Keratinocyte (primary cell): ENCODE measurements at regions not wholly inside any gene's neighbourhood (a gene's known extent, or its start where the extent isn't known, plus 50 kb on each side); places are given as distances from the start of the nearest gene placed in this dataset.

Source experiments
- DNase-seq: peaks from one replicate; pipeline ENCODE4 v3.0.0-alpha.2; 2011; ENCODE audit warnings: low read depth, missing footprints, low spot score
- FAIRE-seq: peaks from 2 replicates; lab custom pipeline; 2011; peaks lifted over from hg19 to GRCh38; lab: Jason Lieb, UNC
- H2AFZ ChIP-seq: 2 replicates; pipeline ENCODE4 v1.6.0; 2012; ENCODE audit warnings: low read length, control low read depth, inconsistent platforms; ENCODE audit not compliant: control insufficient read depth
- H3K27ac ChIP-seq: 2 replicates; pipeline ENCODE4 v1.5.1; 2011; ENCODE audit warnings: low read length; ENCODE audit not compliant: control insufficient read depth, insufficient read depth
- H3K27me3 ChIP-seq: 3 replicates; pipeline ENCODE4 v1.6.0; 2011; ENCODE audit warnings: low read length; ENCODE audit not compliant: control insufficient read depth, insufficient read depth; ENCODE audit errors: extremely low read depth
- H3K36me3 ChIP-seq, 2 experiments: 2 replicates in 1 of 2; 3 replicates in 1 of 2; pipeline ENCODE4 v1.5.1; 2011; ENCODE audit warnings: low read length in 2 of 2, mild to moderate bottlenecking in 1 of 2; ENCODE audit not compliant: control insufficient read depth in 2 of 2, insufficient read depth in 2 of 2; ENCODE audit errors: extremely low read depth in 1 of 2
- H3K4me1 ChIP-seq: 3 replicates; pipeline ENCODE4 v1.5.1; 2011; ENCODE audit warnings: low read length; ENCODE audit not compliant: control insufficient read depth, insufficient read depth; ENCODE audit errors: extremely low read depth
- H3K4me2 ChIP-seq: 3 replicates; pipeline ENCODE4 v1.6.0; 2011; ENCODE audit warnings: low read depth, low read length; ENCODE audit not compliant: control insufficient read depth, insufficient read depth; ENCODE audit errors: extremely low read depth
- H3K4me3 ChIP-seq, 3 experiments: fragments of 200-600 bp in 1 of 3; sonication (generic) in 1 of 3; 2 replicates in 2 of 3; 3 replicates in 1 of 3; pipeline ENCODE4 v1.5.1; 2011 to 2016; ENCODE audit warnings: low read length in 3 of 3, mild to moderate bottlenecking in 3 of 3, control low read depth in 2 of 3, inconsistent platforms in 1 of 3, low read depth in 1 of 3, mixed read lengths in 1 of 3, mixed run types in 1 of 3, moderate library complexity in 1 of 3; ENCODE audit not compliant: control insufficient read depth in 2 of 3, insufficient read depth in 2 of 3; ENCODE audit errors: extremely low read depth in 1 of 3
- H3K79me2 ChIP-seq: 2 replicates; pipeline ENCODE4 v1.6.0; 2012; ENCODE audit warnings: low read length; ENCODE audit not compliant: control insufficient read depth, insufficient read depth
- H3K9ac ChIP-seq: 3 replicates; pipeline ENCODE4 v1.6.0; 2011; ENCODE audit warnings: low read length; ENCODE audit not compliant: control insufficient read depth, insufficient read depth; ENCODE audit errors: extremely low read depth
- H3K9me1 ChIP-seq: 3 replicates; pipeline ENCODE4 v1.6.0; 2011; ENCODE audit warnings: low read length; ENCODE audit not compliant: control insufficient read depth, insufficient read depth; ENCODE audit errors: extremely low read depth
- H3K9me3 ChIP-seq: 2 replicates; pipeline ENCODE4 v1.5.1; 2012; ENCODE audit warnings: low read depth, low read length; ENCODE audit not compliant: control insufficient read depth
- H4K20me1 ChIP-seq: 3 replicates; pipeline ENCODE4 v1.6.0; 2011; ENCODE audit warnings: low read length; ENCODE audit not compliant: control insufficient read depth, insufficient read depth; ENCODE audit errors: extremely low read depth
- EZH2 ChIP-seq: IDR thresholded peaks from one replicate; pipeline ENCODE4 v1.6.1; 2012; ENCODE audit warnings: inconsistent platforms, mild to moderate bottlenecking, low read length, moderate library complexity
- dilution Hi-C: fragments of 300-500 bp; cut with MboI; formaldehyde crosslinking; loops from one replicate; pipeline ENCODE4 v1.7.0; 2020; ENCODE audit warnings: low sequenced_read_pairs; ENCODE audit not compliant: extremely low pct_ligation_motif_present
- TF ChIP-seq, protein P1 (sequence below), 3 experiments: IDR thresholded peaks in 1 of 3; conservative IDR thresholded peaks in 1 of 3; optimal IDR thresholded peaks in 1 of 3; 2 replicates in 2 of 3; 3 replicates in 1 of 3; pipeline versions ENCODE3 to v1.5.1; 2011; ENCODE audit warnings: low read length in 3 of 3, mild to moderate bottlenecking in 3 of 3, moderate library complexity in 2 of 3, control low read depth in 1 of 3, inconsistent platforms in 1 of 3; ENCODE audit not compliant: insufficient read depth in 2 of 3; ENCODE audit errors: extremely low read depth in 1 of 3

DNA sequence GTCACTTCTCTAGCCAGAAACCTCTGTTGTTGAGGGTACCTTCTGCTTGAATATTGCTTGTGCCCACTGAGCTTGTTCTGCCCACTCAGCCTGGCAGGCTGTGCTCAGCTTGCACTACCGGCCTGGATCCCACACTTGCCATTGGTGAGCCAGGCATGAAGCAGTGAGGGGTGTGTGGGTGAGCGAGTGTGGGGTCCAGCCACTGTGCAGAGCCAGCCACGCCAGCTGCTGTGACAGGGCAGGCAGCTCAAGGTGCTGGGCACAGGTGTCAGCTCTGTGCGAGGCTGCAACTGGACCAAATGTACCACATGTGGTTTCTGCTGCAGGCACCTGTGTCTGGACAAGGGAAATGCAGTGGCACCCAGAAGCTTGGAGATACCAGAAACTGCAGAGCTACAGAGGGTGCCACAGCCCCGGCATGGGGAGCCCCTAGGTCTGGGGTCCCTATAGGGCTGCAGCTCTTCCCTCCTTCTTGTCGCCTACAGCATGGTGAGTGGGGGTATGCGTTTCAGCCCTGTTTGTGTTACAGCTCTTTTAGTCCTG is 305.1 kb upstream of the RIOK2 start:
- TF ChIP-seq, protein P1, sequence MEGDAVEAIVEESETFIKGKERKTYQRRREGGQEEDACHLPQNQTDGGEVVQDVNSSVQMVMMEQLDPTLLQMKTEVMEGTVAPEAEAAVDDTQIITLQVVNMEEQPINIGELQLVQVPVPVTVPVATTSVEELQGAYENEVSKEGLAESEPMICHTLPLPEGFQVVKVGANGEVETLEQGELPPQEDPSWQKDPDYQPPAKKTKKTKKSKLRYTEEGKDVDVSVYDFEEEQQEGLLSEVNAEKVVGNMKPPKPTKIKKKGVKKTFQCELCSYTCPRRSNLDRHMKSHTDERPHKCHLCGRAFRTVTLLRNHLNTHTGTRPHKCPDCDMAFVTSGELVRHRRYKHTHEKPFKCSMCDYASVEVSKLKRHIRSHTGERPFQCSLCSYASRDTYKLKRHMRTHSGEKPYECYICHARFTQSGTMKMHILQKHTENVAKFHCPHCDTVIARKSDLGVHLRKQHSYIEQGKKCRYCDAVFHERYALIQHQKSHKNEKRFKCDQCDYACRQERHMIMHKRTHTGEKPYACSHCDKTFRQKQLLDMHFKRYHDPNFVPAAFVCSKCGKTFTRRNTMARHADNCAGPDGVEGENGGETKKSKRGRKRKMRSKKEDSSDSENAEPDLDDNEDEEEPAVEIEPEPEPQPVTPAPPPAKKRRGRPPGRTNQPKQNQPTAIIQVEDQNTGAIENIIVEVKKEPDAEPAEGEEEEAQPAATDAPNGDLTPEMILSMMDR (optimal IDR thresholded peaks at IDR 0.05 in 1 of 3, IDR thresholded peaks at IDR 0.05 in 1 of 3, conservative IDR thresholded peaks at IDR 0.05 in 1 of 3; ENCODE audit: extremely low read depth in 1 of 3, insufficient read depth in 2 of 3, low read length in 3 of 3), result no peak
- TF ChIP-seq EZH2, result no peak
- Histone ChIP-seq H3K27ac (no peak overlapping the region), H3K4me2 (no peak overlapping the region), H2AFZ (no peak overlapping the region), H3K9me3 (no peaks in the 10 kb centered on the region), H3K36me3 (no peaks in the 10 kb centered on the region), H3K4me3 (no peak overlapping the region), H4K20me1 (no peaks in the 10 kb centered on the region), H3K4me1 (no peaks in the 10 kb centered on the region), H3K9me1 (no peaks in the 10 kb centered on the region), H3K79me2 (no peaks in the 10 kb centered on the region), H3K27me3 (no peaks in the 10 kb centered on the region), H3K9ac (no peak overlapping the region)
- no peak for DNase-seq
- no peak for FAIRE-seq
- dilution Hi-C loops, result no loop called here

DNA sequence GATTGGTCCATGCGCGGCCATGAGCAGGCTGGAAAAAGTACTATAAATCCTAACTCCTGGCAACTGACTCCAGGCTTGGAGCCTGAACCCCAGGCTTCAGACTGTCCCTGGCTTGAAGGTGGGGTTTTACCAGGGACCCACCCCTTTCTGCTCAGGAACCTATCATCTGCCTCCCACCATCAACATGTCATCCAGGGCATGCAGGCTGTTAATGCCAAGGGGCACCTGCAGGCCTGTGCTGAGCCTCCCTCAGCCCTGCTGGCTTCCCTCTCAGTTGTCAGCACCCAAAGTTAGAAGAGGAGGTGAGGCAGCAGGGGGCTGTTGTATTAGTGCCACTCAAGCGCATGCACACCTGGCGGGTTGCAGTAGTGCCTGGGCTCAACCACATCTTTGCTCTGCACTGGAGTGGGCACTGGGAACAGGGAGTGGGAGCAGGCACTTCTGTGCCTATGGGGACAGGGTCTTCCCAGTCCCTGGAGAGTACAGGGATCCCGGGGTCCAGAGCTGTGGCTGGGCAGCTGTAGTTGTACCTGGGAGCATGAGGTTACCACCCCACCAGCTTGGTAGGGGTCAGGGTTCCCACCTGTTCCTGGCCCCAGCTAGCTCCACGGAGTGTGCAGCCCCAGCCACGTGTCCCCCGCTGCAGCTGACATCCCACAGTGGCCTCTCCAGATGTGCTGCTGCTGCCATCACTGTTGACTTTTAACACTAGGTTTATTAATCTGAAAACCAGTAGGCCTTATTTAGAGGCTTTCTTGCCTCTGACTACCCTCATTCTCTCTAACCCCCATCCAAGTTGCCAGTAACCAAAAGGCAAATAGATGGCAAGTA is 306.2 kb upstream of the RIOK2 start:
- Histone ChIP-seq H3K4me3 (no peak overlapping the region), H3K9me1 (no peaks in the 10 kb centered on the region), H4K20me1 (no peaks in the 10 kb centered on the region), H3K79me2 (no peaks in the 10 kb centered on the region), H3K27ac (no peak overlapping the region), H3K9ac (no peak overlapping the region), H2AFZ (no peak overlapping the region), H3K27me3 (no peaks in the 10 kb centered on the region), H3K4me1 (no peaks in the 10 kb centered on the region), H3K9me3 (no peaks in the 10 kb centered on the region), H3K36me3 (no peaks in the 10 kb centered on the region), H3K4me2 (no peak overlapping the region)
- TF ChIP-seq, protein P1 (optimal IDR thresholded peaks at IDR 0.05 in 1 of 3, IDR thresholded peaks at IDR 0.05 in 1 of 3, conservative IDR thresholded peaks at IDR 0.05 in 1 of 3; ENCODE audit: extremely low read depth in 1 of 3, insufficient read depth in 2 of 3, low read length in 3 of 3), result no peak
- no peak for TF ChIP-seq EZH2
- DNase-seq, result no peak
- dilution Hi-C loops, result no loop called here
- FAIRE-seq, result no peak
